ENCODE measurements at regions not wholly inside any gene's neighbourhood (a gene's known extent, or its start where the extent isn't known, plus 50 kb on each side); places are given as distances from the start of the nearest gene placed in this dataset.

GRCh38 chr10:64630534-64630933 lies 1109.3 kb downstream of the REEP3 start:
- Histone ChIP-seq H3K27me3 (ENCODE audit: control insufficient read depth, insufficient read depth, low read length) (no peaks in the 10 kb centered on the region), H3K36me3 (ENCODE audit: control insufficient read depth, insufficient read depth, low read length) (no peaks in the 10 kb centered on the region), H3K4me3 (ENCODE audit: low read depth, low read length) (no peak overlapping the region)
- FAIRE-seq (no peak), DNase-seq (ENCODE audit: low read depth) (no peak)
- TF ChIP-seq CTCF (IDR thresholded peaks at IDR 0.05; ENCODE audit: insufficient read depth, low read length, severe bottlenecking): no peak

- FAIRE-seq: no peak
- Histone ChIP-seq H3K27me3 (ENCODE audit: control insufficient read depth, insufficient read depth, low read length) (no peaks in the 10 kb centered on the region), H3K4me3 (ENCODE audit: low read depth, low read length) (no peak overlapping the region), H3K36me3 (ENCODE audit: control insufficient read depth, insufficient read depth, low read length) (no peaks in the 10 kb centered on the region)
- DNase-seq (ENCODE audit: low read depth): no peak
- no peak for TF ChIP-seq CTCF (IDR thresholded peaks at IDR 0.05; ENCODE audit: insufficient read depth, low read length, severe bottlenecking)
Observed at GRCh38 chr10:64635906-64636305, 1114.7 kb downstream of the REEP3 start.

GRCh38 chr10:64636461-64636860 lies 1115.3 kb downstream of the REEP3 start:
- no peak overlapping the region for H3K4me3 ChIP-seq (ENCODE audit: low read depth, low read length)
- no peaks in the 10 kb centered on the region for H3K27me3 ChIP-seq (ENCODE audit: control insufficient read depth, insufficient read depth, low read length)
- FAIRE-seq: no peak
- no peaks in the 10 kb centered on the region for H3K36me3 ChIP-seq (ENCODE audit: control insufficient read depth, insufficient read depth, low read length)
- no peak for DNase-seq (ENCODE audit: low read depth)
- no peak for TF ChIP-seq CTCF (IDR thresholded peaks at IDR 0.05; ENCODE audit: insufficient read depth, low read length, severe bottlenecking)

GRCh38 chr10:64637939-64638338 lies 1116.7 kb downstream of the REEP3 start:
- no peak for TF ChIP-seq CTCF (IDR thresholded peaks at IDR 0.05; ENCODE audit: insufficient read depth, low read length, severe bottlenecking)
- no peak overlapping the region for H3K4me3 ChIP-seq (ENCODE audit: low read depth, low read length)
- H3K36me3 ChIP-seq (ENCODE audit: control insufficient read depth, insufficient read depth, low read length): no peaks in the 10 kb centered on the region
- FAIRE-seq: no peak
- no peaks in the 10 kb centered on the region for H3K27me3 ChIP-seq (ENCODE audit: control insufficient read depth, insufficient read depth, low read length)
- DNase-seq (ENCODE audit: low read depth): no peak

GRCh38 chr10:64648915-64649314 lies 1127.7 kb downstream of the REEP3 start:
- no peak for FAIRE-seq
- Histone ChIP-seq H3K4me3 (ENCODE audit: low read depth, low read length) (no peak overlapping the region), H3K27me3 (ENCODE audit: control insufficient read depth, insufficient read depth, low read length) (no peaks in the 10 kb centered on the region), H3K36me3 (ENCODE audit: control insufficient read depth, insufficient read depth, low read length) (no peaks in the 10 kb centered on the region)
- no peak for DNase-seq (ENCODE audit: low read depth)
- TF ChIP-seq CTCF (IDR thresholded peaks at IDR 0.05; ENCODE audit: insufficient read depth, low read length, severe bottlenecking): no peak

GRCh38 chr10:64658528-64658927 lies 1137.3 kb downstream of the REEP3 start:
- Histone ChIP-seq H3K27me3 (ENCODE audit: control insufficient read depth, insufficient read depth, low read length) (no peaks in the 10 kb centered on the region), H3K4me3 (ENCODE audit: low read depth, low read length) (no peak overlapping the region), H3K36me3 (ENCODE audit: control insufficient read depth, insufficient read depth, low read length) (no peaks in the 10 kb centered on the region)
- no peak for FAIRE-seq
- no peak for DNase-seq (ENCODE audit: low read depth)
- TF ChIP-seq CTCF (IDR thresholded peaks at IDR 0.05; ENCODE audit: insufficient read depth, low read length, severe bottlenecking): no peak

Data from bronchial epithelial cell (primary cell).